CD4-positive, alpha-beta T cell treated with Interleukin-4 for 1 hour (primary cell): ENCODE measurements at regions not wholly inside any gene's neighbourhood (a gene's known extent, or its start where the extent isn't known, plus 50 kb on each side); places are given as distances from the start of the nearest gene placed in this dataset.

Experiments
- DNase-seq, 2 donors: peaks; one replicate each; pipeline ENCODE4 v3.0.0-alpha.2; 2020 to 2022

DNA sequence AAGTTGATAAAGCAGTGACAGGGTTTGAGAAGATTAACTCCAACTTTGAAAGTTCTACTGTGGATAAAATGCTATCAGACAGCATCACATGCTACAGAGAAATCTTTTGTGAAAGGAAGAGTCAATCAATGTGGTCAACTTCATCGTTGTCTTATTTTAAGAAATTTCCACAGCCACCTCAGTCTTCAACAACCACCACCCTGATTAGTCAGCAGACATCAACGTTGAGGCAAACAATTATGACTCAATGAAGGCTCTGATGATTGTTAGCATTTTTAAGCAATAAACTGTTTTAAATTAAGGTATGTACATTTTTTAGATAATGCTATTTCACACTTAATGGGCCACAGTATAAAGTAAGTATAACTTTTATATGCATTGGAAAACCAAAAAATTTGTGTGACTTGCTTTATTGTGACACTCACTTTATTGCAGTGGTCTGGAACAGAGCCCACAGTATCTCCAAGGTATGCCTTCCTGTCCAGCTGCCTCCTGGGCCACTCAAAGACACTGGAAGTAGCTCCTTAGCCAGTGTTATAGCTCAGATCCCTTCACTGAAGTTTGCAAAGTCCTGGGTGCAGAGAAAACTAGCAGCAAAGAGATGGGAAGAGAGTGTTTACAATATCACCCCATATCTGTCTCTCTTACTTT, 293.1 kb downstream of the ARHGAP12 start:
- DNase-seq, result no peak

GRCh38 chr10:31635009-31635408, 293.6 kb downstream of the ARHGAP12 start:
- DNase-seq, result no peak

DNA sequence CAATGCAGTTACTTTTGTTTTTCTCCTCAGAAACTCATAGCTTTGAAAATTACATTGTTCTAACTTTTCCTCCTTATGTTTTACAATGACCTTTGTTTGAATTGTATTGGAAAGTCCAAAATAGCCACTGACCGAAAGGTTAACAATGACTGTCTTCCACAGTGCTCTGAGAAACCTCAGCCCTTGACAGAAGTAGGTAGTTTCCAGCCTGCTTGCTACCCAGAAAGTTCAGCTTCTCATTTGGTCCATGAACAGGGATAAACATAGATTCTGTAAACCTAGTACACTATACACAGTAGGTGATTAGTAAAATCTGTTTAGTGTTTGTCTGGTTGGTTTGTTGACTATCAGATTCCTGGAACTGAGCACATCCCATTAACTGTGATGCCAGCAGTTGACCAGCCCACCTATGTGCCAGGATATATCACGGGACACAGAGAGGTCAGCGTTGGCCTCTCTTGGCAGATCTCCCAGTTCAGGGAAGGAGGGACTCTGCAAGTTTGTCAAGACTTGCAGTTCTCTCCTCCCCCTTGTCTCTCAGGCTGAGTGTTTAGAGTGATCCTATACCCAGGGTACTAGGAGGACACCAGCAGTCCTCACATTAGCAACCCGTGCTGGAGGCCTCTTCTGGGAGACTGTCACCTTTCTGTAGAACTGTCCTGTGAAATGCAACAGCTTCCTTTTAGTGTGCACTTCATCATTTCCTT, 297.6 kb downstream of the ARHGAP12 start:
- DNase-seq, result no peak

DNA sequence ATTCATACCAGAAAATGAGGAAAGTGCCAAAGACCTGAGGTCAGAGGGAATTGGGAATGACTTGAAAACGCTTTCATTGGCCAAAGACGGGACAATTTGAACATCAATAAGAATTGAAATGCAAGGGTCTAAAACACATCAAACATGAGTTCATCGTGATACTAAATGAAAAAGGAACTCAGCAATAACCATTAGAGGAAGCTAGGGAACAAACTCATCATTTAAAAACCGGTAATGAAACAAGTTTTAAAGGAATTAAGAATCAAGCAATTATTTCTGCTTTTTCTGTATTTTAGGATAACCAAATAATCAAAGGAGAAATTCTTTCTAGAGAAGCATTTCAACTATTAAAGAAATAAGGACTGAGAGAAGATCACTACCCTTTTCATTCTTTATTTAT, 303.1 kb downstream of the ARHGAP12 start:
- no peak for DNase-seq

GRCh38 chr10:31624611-31625010, 304.0 kb downstream of the ARHGAP12 start:
- DNase-seq, result no peak

DNA sequence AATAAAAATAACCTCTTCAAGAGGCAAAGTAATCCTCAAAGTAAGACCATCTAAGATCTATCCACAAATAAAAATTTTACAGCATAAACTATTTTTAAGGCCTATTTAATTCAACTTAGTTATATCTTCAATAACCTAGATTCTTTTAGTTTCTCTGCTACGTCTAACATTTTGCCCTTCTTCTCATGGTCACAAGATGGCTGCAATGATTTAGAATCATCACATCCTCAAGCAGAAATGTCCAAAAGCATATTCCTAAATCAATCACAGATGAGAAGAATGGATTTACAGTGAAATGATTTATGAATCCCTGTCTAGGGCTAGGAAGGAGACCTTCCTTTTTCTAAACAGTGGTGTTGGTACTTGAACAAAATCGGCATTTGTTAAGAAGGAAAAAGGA, 304.7 kb downstream of the ARHGAP12 start:
- DNase-seq, result no peak

- DNase-seq, result no peak
Measured at GRCh38 chr10:31623466-31623865, 304.4 kb downstream of the ZEB1 start.

DNA sequence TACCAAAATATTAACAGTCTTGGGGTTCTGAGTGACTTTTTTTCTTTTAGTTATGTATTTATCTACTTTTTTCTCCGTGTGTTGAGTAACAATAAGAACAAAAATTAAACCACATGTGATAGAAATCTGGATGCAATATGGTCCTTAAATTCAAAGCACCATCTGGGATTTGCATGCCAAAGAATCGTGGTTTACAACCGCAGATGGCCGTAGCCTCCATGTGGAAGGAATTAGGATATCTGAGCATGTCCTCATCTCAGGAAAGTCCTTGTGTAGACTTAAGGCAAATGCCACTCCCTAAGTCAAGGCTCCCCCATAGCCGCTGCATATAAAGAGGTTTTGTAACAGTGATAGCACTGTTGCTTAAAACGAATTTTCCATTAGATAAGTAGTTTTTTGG, 304.0 kb downstream of the ZEB1 start:
- no peak for DNase-seq

DNA sequence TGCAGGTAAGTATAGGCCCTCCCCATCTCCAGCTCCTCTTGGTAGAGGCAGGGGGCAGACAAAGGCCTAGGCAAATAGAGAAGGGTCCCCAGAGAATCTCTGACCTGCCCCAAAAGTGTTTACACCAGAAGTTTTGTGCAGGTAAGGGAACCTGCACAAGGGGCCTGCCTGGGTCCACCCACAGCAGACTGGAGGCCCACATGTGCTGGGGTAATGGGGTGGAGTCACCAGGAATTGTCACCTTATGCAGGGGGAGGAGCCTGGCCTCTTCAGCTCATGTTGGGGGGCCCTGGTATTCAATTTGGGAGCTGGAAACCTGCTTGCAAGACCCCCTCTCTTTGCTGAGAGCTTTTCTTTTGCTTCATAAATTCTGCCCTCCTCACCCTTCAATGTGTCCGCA, 302.7 kb downstream of the ZEB1 start:
- no peak for DNase-seq

- no peak for DNase-seq
Measured at GRCh38 chr10:31620226-31621151, 301.5 kb downstream of the ZEB1 start.

GRCh38 chr10:31619531-31620061, 300.6 kb downstream of the ZEB1 start:
- no peak for DNase-seq

DNA sequence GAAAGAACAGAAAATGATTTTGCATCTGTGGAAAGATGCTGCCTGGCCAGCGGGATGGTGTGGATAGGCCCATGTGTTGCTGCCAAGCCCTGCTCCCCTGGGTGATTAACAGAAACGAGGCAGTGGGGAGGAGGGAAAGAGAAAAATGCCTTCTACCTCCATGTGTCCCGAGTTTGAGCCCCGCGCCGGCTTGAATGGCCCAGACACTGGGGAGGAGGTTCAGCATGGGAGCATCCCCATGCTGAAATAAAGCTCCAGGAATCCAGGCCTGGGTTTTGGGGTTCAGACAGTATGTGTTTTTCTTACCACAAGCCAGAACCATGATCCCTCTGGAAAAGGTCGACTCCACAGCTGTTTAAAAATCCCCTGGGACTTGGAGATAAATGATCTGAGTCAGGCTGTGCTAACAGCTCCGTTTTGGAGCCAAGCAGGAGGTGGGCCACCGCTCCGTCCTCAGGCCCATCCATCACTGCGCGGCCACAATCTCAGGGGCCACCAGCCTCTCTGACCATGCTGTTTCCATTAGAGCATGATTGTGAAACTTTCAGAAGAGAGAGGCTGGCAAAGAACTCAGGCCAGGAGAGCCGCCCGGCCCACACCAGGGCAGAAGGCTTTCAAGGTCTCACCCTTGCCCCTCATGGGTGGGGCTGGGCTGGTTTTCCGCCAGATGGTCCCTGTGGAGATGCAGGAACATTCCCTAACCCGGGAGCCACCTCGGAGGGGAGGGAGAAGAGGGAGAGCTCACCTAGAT, 299.7 kb downstream of the ZEB1 start:
- no peak for DNase-seq

DNA sequence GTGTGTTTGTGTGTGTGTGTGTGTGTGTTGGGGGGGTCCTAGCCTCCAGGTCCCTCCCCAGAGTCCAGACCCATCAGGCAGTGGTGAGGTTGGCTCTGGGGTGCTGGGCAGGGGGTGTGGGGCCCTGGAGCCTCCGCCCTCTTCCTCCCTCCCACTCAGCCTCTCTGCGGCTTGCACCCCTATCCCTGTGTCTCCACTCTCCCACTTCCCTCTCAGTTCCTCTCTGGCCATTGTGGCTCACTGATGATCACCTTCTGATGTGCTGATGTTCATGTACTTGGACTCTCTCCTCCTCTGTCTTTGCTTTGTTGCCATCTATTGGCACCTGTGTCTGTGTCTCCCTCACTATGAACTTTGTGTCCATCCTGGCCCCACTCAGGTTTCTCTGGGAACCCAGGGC, 298.7 kb downstream of the ZEB1 start:
- no peak for DNase-seq

GRCh38 chr10:31617133-31617532, 298.1 kb downstream of the ZEB1 start:
- DNase-seq, result no peak

DNA sequence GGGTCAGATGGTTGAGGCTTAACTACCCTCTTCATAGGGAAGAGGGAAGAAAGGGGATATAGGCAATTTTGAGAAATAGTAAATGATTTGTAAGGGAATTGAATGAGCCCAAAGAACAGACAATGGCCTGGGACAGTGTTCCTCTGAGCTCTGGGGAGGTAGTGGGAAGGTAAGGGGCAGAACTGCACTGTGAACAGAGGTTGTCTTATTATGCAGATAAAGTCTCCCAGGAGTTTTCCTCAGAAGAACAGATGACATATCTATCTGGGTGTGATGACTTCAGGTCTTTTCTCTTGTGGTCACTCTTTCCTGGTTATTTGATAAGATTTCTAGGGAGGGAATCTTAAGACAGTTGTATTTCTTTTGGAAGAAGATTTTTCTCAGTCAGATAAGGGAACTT, 296.1 kb downstream of the ZEB1 start:
- no peak for DNase-seq

GRCh38 chr10:31614611-31615010, 295.6 kb downstream of the ZEB1 start:
- no peak for DNase-seq

DNA sequence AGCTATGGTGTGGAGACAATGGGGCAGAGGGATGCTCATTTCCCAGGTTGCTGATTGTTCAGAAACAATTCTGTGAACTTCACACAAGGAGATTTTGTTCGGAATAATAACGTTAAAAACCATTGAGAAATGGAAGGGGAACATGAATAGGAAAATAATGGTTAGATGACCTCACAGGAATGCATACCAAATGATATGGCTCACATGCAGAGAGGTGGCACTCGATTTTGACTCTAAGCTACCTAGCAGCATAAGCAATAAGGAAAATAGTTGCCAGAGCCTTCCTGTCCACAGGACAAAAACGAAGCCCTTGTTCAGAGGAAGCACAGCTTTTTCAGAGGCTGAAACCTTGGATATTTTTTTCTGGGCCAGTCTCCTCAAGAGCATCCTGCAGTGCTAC, 293.1 kb downstream of the ZEB1 start:
- no peak for DNase-seq

DNA sequence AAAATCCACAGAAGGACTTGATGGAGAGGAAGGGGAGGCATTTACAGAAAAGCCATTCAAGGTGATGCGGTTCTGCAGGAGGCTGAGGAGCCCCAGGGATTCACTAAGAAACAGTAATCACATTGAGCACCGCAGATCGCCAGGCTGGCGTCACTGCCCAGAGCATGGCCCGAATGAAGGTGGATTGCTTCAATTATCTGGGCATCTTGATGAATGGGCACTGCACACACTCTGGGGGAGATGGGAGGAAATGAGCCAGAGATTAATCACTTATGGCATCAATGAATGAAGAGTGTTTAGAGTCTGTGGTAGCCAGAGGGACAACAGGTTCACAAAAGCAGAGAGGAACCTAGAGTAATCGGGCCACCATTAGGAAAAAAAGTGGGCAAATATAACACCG, 292.1 kb downstream of the ZEB1 start:
- no peak for DNase-seq

DNA sequence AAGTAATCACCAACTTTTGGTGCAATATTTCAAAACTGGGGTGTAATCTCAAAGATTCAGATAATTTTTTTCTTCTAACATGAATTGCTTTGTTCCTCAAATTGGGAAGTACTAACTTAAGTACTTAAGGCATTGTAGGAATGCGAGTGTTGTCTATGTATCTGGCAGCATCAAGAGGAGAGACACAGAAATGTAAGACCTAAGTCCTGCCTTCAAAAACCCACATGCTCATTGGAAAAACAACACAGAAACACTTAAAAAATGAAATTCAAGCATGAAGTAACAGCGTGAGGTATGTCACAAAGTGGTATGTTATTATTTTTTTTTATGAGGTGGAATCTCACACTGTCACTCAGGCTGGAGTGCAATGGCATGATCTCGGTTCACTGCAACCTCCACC, 288.5 kb downstream of the ZEB1 start:
- no peak for DNase-seq

DNA sequence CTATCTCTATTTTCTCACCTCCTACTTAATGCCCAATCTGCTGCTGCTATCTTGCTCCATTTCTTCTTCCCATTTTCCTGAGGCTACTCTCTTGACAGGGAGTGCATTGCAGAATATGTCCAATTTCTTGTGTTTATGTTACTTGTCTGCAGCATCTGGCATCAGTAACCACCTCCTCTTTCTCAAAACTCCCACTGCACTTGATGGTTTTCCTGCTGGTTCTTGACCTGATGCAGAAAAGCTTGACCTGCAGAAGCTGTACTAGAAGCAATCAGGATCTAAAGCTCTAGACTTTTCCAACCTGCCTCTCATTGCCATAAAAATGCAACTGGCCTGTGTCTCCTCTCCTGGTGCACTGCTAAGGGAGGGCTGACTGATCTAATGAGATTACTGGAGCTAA, 287.8 kb downstream of the ZEB1 start:
- no peak for DNase-seq

- no peak for DNase-seq
Measured at GRCh38 chr10:31605861-31606525, 287.0 kb downstream of the ZEB1 start.

GRCh38 chr10:31605426-31605825, 286.4 kb downstream of the ZEB1 start:
- no peak for DNase-seq
